Liver (tissue), 3 donors: ENCODE measurements at regions not wholly inside any gene's neighbourhood (a gene's known extent, or its start where the extent isn't known, plus 50 kb on each side); places are given as distances from the start of the nearest gene placed in this dataset.

Experiments
- CTCF ChIP-seq: fragments of 150-350 bp; IDR thresholded peaks from 2 replicates; pipeline ENCODE4 v1.5.1; 2017; ENCODE audit warnings: improper control_type of control experiment, low read depth, low read length; ENCODE audit not compliant: missing input control
- EGR1 ChIP-seq, 2 donors: IDR thresholded peaks; 2 replicates each; pipeline ENCODE4 v1.6.1; 2016 to 2018; ENCODE audit warnings: antibody characterized with exemption in 2 of 2, low read depth in 2 of 2
- FOXA1 ChIP-seq: IDR thresholded peaks from 2 replicates; pipeline ENCODE4 v1.6.1; 2016; ENCODE audit warnings: antibody characterized with exemption
- GABPA ChIP-seq, 2 donors: IDR thresholded peaks in 1 of 2; conservative IDR thresholded peaks in 1 of 2; 2 replicates each; pipeline ENCODE4 v1.6.1; 2016; ENCODE audit warnings: antibody characterized with exemption in 2 of 2, mild to moderate bottlenecking in 1 of 2, moderate library complexity in 1 of 2
- MAX ChIP-seq: IDR thresholded peaks from 2 replicates; pipeline ENCODE4 v1.6.1; 2016; ENCODE audit warnings: antibody characterized with exemption
- REST ChIP-seq: IDR thresholded peaks from 2 replicates; pipeline ENCODE4 v1.6.1; 2016; ENCODE audit warnings: antibody characterized with exemption, mild to moderate bottlenecking
- SP1 ChIP-seq: IDR thresholded peaks from 2 replicates; pipeline ENCODE4 v1.6.1; 2018; ENCODE audit warnings: antibody characterized with exemption, mild to moderate bottlenecking
- TAF1 ChIP-seq: conservative IDR thresholded peaks from 2 replicates; pipeline ENCODE4 v1.6.1; 2016; ENCODE audit warnings: antibody characterized with exemption, mild to moderate bottlenecking
- YY1 ChIP-seq: IDR thresholded peaks from 2 replicates; pipeline ENCODE4 v1.6.1; 2016; ENCODE audit warnings: antibody characterized with exemption, mild to moderate bottlenecking
- donor health status: healthy.
- donor health status: healthy.

GRCh38 chr3:117735481-117736101 lies 1026.0 kb downstream of the TUSC7 start:
- TF ChIP-seq MAX = no peak
- no peak for TF ChIP-seq CTCF
- TF ChIP-seq YY1 = no peak
- TF ChIP-seq GABPA (IDR thresholded peaks at IDR 0.05 in 1 of 2, conservative IDR thresholded peaks at IDR 0.05 in 1 of 2) = no peak
- no peak for TF ChIP-seq REST
- TF ChIP-seq EGR1 (IDR thresholded peaks at IDR 0.05; ENCODE audit: low read depth in 2 of 2) = no peak
- TF ChIP-seq TAF1 = no peak
- TF ChIP-seq FOXA1 = no peak
- no peak for TF ChIP-seq SP1
